WI38 (cell line): ENCODE measurements at regions not wholly inside any gene's neighbourhood (a gene's known extent, or its start where the extent isn't known, plus 50 kb on each side); places are given as distances from the start of the nearest gene placed in this dataset.

Source experiments
- H3K4me3 ChIP-seq: 2 replicates; pipeline ENCODE4 v1.5.1; 2011; ENCODE audit warnings: low read depth, mild to moderate bottlenecking, control low read depth, low read length
- CTCF ChIP-seq: IDR thresholded peaks from 2 replicates; pipeline ENCODE4 v1.5.1; 2012; ENCODE audit warnings: low read depth, mild to moderate bottlenecking, control low read depth, low read length

GRCh38 chr7:115731796-115732471, 298.6 kb downstream of the TFEC start:
- no peak for TF ChIP-seq CTCF
- no peak overlapping the region for H3K4me3 ChIP-seq

GRCh38 chr7:115728518-115728917, 302.0 kb downstream of the TFEC start:
- H3K4me3 ChIP-seq = no peak overlapping the region
- no peak for TF ChIP-seq CTCF

GRCh38 chr7:115724400-115725056, 306.0 kb downstream of the TFEC start:
- H3K4me3 ChIP-seq = no peak overlapping the region
- no peak for TF ChIP-seq CTCF

- no peak overlapping the region for H3K4me3 ChIP-seq
- no peak for TF ChIP-seq CTCF
These were observed 308.1 kb downstream of the TFEC start for GRCh38 chr7:115722302-115722977.

- H3K4me3 ChIP-seq = no peak overlapping the region
- no peak for TF ChIP-seq CTCF
These were observed 309.0 kb downstream of the TFEC start for GRCh38 chr7:115721293-115722217.

GRCh38 chr7:115719963-115720362, 310.6 kb downstream of the TFEC start:
- TF ChIP-seq CTCF = no peak
- no peak overlapping the region for H3K4me3 ChIP-seq
